GM23338 (cell line): ENCODE measurements at regions not wholly inside any gene's neighbourhood (a gene's known extent, or its start where the extent isn't known, plus 50 kb on each side); places are given as distances from the start of the nearest gene placed in this dataset.

Experiments used
- ATAC-seq: fragments of 200-7000 bp; cut with Tn5 transposase; 3 replicates; pipeline ENCODE4 v1.9.1; 2020
- DNase-seq: peaks from one replicate; pipeline ENCODE4 v3.0.0-alpha.2; 2015; ENCODE audit warnings: low spot score
- H2AFZ ChIP-seq: fragments of 200-600 bp; sonication (generic); 2 replicates; pipeline ENCODE4 v1.8.0; 2016; ENCODE audit warnings: antibody characterized with exemption, mild to moderate bottlenecking, moderate library complexity
- H3F3A ChIP-seq: fragments of 200-600 bp; sonication (generic); replicated peaks from 2 replicates; pipeline ENCODE4 v1.8.0; 2017; ENCODE audit warnings: antibody characterized with exemption, mixed run types, low read depth
- H3K27ac ChIP-seq: fragments of 200-600 bp; sonication (generic); 2 replicates; pipeline ENCODE4 v1.6.1; 2016; ENCODE audit warnings: low read depth
- H3K27me3 ChIP-seq: fragments of 200-600 bp; sonication (generic); 2 replicates; pipeline ENCODE4 v1.8.0; 2016; ENCODE audit warnings: mild to moderate bottlenecking, mixed run types, moderate library complexity; ENCODE audit not compliant: insufficient read depth
- H3K36me3 ChIP-seq: fragments of 200-600 bp; sonication (generic); 2 replicates; pipeline ENCODE4 v1.8.0; 2016; ENCODE audit warnings: mild to moderate bottlenecking; ENCODE audit not compliant: insufficient read depth
- H3K4me1 ChIP-seq: fragments of 200-600 bp; sonication (generic); 2 replicates; pipeline ENCODE4 v1.8.0; 2016; ENCODE audit warnings: mild to moderate bottlenecking, moderate library complexity; ENCODE audit not compliant: insufficient read depth
- H3K4me2 ChIP-seq: fragments of 200-600 bp; sonication (generic); 2 replicates; pipeline ENCODE4 v1.7.1; 2017; ENCODE audit warnings: mixed run types
- H3K4me3 ChIP-seq: fragments of 200-600 bp; sonication (generic); 2 replicates; pipeline ENCODE4 v1.6.1; 2016; ENCODE audit warnings: mixed run types
- H3K79me2 ChIP-seq: fragments of 200-600 bp; sonication (generic); replicated peaks from 2 replicates; pipeline ENCODE4 v1.8.0; 2017; ENCODE audit warnings: mild to moderate bottlenecking; ENCODE audit not compliant: insufficient read depth
- H3K9me2 ChIP-seq: fragments of 200-600 bp; sonication (generic); 2 replicates; pipeline ENCODE4 v1.8.0; 2017; ENCODE audit not compliant: insufficient read depth
- H4K20me1 ChIP-seq: fragments of 200-600 bp; sonication (generic); replicated peaks from 2 replicates; pipeline ENCODE4 v1.8.0; 2017; ENCODE audit warnings: mild to moderate bottlenecking; ENCODE audit not compliant: insufficient read depth
- H3K27ac Mint-ChIP-seq: 2 replicates; pipeline ENCODE4 v1.8.0; 2020; ENCODE audit warnings: inconsistent platforms, mild to moderate bottlenecking, moderate library complexity, mixed read lengths
- H3K27me3 Mint-ChIP-seq: 3 replicates; pipeline ENCODE4 v1.8.0; 2022; ENCODE audit warnings: low read depth, mild to moderate bottlenecking, moderate library complexity, mixed read lengths, inconsistent platforms; ENCODE audit not compliant: insufficient read depth, poor library complexity
- H3K36me3 Mint-ChIP-seq: 3 replicates; pipeline ENCODE4 v1.8.0; 2021; ENCODE audit warnings: low read depth, mild to moderate bottlenecking, inconsistent platforms, moderate library complexity, mixed read lengths
- H3K4me1 Mint-ChIP-seq: 3 replicates; pipeline ENCODE4 v1.8.0; 2020; ENCODE audit warnings: mild to moderate bottlenecking, inconsistent platforms, mixed read lengths
- H3K4me3 Mint-ChIP-seq: 3 replicates; pipeline ENCODE4 v1.8.0; 2021; ENCODE audit warnings: moderate library complexity, mild to moderate bottlenecking, inconsistent platforms, mixed read lengths
- H3K9me3 Mint-ChIP-seq: 3 replicates; pipeline ENCODE4 v1.8.0; 2020; ENCODE audit warnings: moderate library complexity, mild to moderate bottlenecking, inconsistent platforms, mixed read lengths
- CREB1 ChIP-seq: fragments of 250-450 bp; sonication (Bioruptor Pico); IDR thresholded peaks from 2 replicates; pipeline ENCODE4 v1.5.0; 2020; ENCODE audit warnings: low read depth, mild to moderate bottlenecking, moderate library complexity
- CTCF ChIP-seq, 2 experiments: fragments of 200-600 bp in 1 of 2; sonication (generic) in 1 of 2; conservative IDR thresholded peaks; 2 replicates each; pipeline versions ENCODE4 v1.5.1 to v1.6.1; 2016 to 2017; ENCODE audit warnings: antibody characterized with exemption in 2 of 2, low read depth in 2 of 2, mild to moderate bottlenecking in 2 of 2, moderate library complexity in 1 of 2
- EZH2 ChIP-seq: fragments of 200-600 bp; sonication (generic); IDR thresholded peaks from one replicate; pipeline ENCODE4 v1.8.0; 2017; ENCODE audit warnings: antibody characterized with exemption, mild to moderate bottlenecking, low read depth; ENCODE audit not compliant: unreplicated experiment
- EZH2phosphoT487 ChIP-seq: fragments of 200-600 bp; sonication (generic); IDR thresholded peaks from one replicate; pipeline ENCODE4 v1.8.1; 2018; ENCODE audit warnings: antibody characterized with exemption; ENCODE audit not compliant: unreplicated experiment
- JUNB ChIP-seq: IDR thresholded peaks from one replicate; pipeline ENCODE4 v1.6.1; 2016; ENCODE audit warnings: antibody characterized with exemption; ENCODE audit not compliant: unreplicated experiment
- NANOG ChIP-seq: IDR thresholded peaks from 2 replicates; pipeline ENCODE4 v1.6.1; 2016; ENCODE audit warnings: antibody characterized with exemption, borderline replicate concordance
- POLR2AphosphoS5 ChIP-seq: IDR thresholded peaks from 2 replicates; pipeline ENCODE4 v1.6.1; 2016; ENCODE audit warnings: antibody characterized with exemption, low read depth
- STAT1 ChIP-seq: IDR thresholded peaks from one replicate; pipeline ENCODE4 v1.6.1; 2016; ENCODE audit warnings: antibody characterized with exemption; ENCODE audit not compliant: unreplicated experiment
- ZNF331 ChIP-seq: fragments of 250-450 bp; sonication (Bioruptor Pico); IDR thresholded peaks from 2 replicates; pipeline ENCODE4 v1.5.0; 2020; ENCODE audit warnings: low read depth, mild to moderate bottlenecking, moderate library complexity
- TF ChIP-seq, protein P1 (sequence below): IDR thresholded peaks from one replicate; pipeline ENCODE4 v1.6.1; 2018; ENCODE audit warnings: antibody characterized with exemption; ENCODE audit not compliant: unreplicated experiment

DNA sequence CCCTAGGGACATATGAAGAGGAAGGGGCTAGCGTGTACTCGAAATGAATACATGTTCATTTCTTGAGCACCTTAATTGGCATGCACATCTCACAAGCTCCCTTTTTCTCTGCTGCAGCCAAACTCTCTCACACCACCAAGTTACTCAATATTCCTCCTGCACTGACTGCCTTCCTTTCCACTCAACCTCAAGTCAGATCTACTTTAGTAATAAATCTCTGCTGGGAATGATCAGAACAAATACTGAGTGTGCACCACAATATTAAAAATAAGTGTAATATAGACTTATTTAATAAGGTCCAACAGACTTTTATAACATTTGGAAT lies 995.8 kb upstream of the WWC1 start:
- Histone ChIP-seq H4K20me1 (no peaks in the 10 kb centered on the region), H3K9me2 (no peaks in the 10 kb centered on the region), H3K79me2 (no peaks in the 10 kb centered on the region), H3K27ac (peak overlapping the region; percentile 86), H3K36me3 (no peaks in the 10 kb centered on the region), H3K4me1 (peaks cover 43% of the 10 kb centered on the region), H3K27me3 (no peaks in the 10 kb centered on the region), H2AFZ (no peak overlapping the region), H3K4me3 (no peak overlapping the region), H3K4me2 (peak overlapping the region; percentile 45), H3F3A (no peaks in the 10 kb centered on the region)
- ATAC-seq (no peak), DNase-seq (no peak)
- peaks cover 7% of the 10 kb centered on the region for H3K27me3 Mint-ChIP-seq
- peaks cover 12% of the 10 kb centered on the region for H3K9me3 Mint-ChIP-seq
- TF ChIP-seq POLR2AphosphoS5 (no peak), ZNF331 (CRISPR knock-in tag) (no peak)
- TF ChIP-seq, protein P1, sequence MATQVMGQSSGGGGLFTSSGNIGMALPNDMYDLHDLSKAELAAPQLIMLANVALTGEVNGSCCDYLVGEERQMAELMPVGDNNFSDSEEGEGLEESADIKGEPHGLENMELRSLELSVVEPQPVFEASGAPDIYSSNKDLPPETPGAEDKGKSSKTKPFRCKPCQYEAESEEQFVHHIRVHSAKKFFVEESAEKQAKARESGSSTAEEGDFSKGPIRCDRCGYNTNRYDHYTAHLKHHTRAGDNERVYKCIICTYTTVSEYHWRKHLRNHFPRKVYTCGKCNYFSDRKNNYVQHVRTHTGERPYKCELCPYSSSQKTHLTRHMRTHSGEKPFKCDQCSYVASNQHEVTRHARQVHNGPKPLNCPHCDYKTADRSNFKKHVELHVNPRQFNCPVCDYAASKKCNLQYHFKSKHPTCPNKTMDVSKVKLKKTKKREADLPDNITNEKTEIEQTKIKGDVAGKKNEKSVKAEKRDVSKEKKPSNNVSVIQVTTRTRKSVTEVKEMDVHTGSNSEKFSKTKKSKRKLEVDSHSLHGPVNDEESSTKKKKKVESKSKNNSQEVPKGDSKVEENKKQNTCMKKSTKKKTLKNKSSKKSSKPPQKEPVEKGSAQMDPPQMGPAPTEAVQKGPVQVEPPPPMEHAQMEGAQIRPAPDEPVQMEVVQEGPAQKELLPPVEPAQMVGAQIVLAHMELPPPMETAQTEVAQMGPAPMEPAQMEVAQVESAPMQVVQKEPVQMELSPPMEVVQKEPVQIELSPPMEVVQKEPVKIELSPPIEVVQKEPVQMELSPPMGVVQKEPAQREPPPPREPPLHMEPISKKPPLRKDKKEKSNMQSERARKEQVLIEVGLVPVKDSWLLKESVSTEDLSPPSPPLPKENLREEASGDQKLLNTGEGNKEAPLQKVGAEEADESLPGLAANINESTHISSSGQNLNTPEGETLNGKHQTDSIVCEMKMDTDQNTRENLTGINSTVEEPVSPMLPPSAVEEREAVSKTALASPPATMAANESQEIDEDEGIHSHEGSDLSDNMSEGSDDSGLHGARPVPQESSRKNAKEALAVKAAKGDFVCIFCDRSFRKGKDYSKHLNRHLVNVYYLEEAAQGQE = no peak
- H3K36me3 Mint-ChIP-seq = peaks cover 40% of the 10 kb centered on the region
- H3K4me1 Mint-ChIP-seq = peaks cover 50% of the 10 kb centered on the region
- H3K27ac Mint-ChIP-seq = peak overlapping the region; percentile 84
- H3K4me3 Mint-ChIP-seq = no peak overlapping the region

DNA sequence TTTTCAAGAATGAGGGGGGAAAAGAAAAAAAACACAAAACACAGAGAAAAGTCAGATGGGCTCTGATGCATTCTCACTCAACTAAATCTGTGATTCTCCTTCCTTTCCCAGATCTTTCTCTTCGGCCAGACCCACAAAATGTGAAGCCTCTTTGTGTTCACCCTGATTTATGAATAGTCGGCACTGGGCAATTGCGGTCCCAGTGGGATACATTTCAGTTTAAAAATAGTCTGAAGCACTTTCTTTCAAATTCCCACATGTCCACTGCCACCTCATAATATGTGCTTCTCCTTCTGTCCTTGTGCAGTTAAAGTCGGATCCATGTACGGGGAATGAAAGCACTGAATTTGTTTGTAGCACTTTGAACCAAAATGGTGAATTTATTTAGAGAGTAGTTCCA lies 995.4 kb upstream of the WWC1 start:
- Histone ChIP-seq H2AFZ (no peak overlapping the region), H3K27me3 (no peaks in the 10 kb centered on the region), H4K20me1 (no peaks in the 10 kb centered on the region), H3K36me3 (no peaks in the 10 kb centered on the region), H3K4me1 (peaks cover 43% of the 10 kb centered on the region), H3K4me2 (peak overlapping the region; percentile 45), H3K27ac (peak overlapping the region; percentile 86), H3K79me2 (no peaks in the 10 kb centered on the region), H3K9me2 (no peaks in the 10 kb centered on the region), H3F3A (no peaks in the 10 kb centered on the region), H3K4me3 (no peak overlapping the region)
- Mint-ChIP-seq H3K4me3 (no peak overlapping the region), H3K27me3 (peaks cover 7% of the 10 kb centered on the region), H3K9me3 (peaks cover 12% of the 10 kb centered on the region), H3K27ac (peak overlapping the region; percentile 84), H3K36me3 (peaks cover 40% of the 10 kb centered on the region), H3K4me1 (peaks cover 50% of the 10 kb centered on the region)
- TF ChIP-seq NANOG (0 out of 2 replicates have a peak, but pooled peaks have one; percentile 31), EZH2phosphoT487 (no peak)
- no peak for DNase-seq
- ATAC-seq = no peak

DNA sequence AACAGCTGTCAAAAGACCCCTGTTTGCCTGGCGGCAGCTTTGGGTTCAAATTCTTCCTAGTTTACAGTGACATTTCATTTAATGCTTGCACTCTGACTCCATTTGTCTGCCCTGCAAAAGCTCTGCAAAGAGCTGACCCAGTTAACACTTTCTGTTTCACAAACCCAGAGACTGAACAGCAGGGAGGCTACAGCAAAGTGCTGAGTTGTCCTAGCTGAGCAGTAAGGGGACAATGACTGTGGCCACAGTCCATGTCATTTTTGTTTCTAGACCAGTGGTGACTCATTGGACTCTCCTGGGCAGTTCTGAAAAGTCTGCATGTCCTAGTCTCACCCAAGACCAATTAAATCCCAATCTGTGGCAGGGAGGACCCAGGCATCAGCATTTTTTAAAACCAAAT lies 994.8 kb upstream of the WWC1 start:
- H3K4me2 ChIP-seq = peak overlapping the region; percentile 45
- H3K27ac ChIP-seq = no peak overlapping the region
- ATAC-seq (peak; percentile 41; the same call in 1 of the 3 replicates), DNase-seq (no peak)
- H3K4me3 Mint-ChIP-seq = no peak overlapping the region
- H3K79me2 ChIP-seq = no peaks in the 10 kb centered on the region
- peaks cover 55% of the 10 kb centered on the region for H3K4me1 Mint-ChIP-seq
- no peaks in the 10 kb centered on the region for H4K20me1 ChIP-seq
- H3K4me1 ChIP-seq = peaks cover 43% of the 10 kb centered on the region
- peaks cover 11% of the 10 kb centered on the region for H3K9me3 Mint-ChIP-seq
- peaks cover 38% of the 10 kb centered on the region for H3K36me3 Mint-ChIP-seq
- H3K27me3 Mint-ChIP-seq = peaks cover 8% of the 10 kb centered on the region
- H3K4me3 ChIP-seq = no peak overlapping the region
- no peaks in the 10 kb centered on the region for H3K27me3 ChIP-seq
- no peaks in the 10 kb centered on the region for H3F3A ChIP-seq
- no peak for TF ChIP-seq NANOG
- TF ChIP-seq CREB1 (CRISPR knock-in tag) = no peak
- TF ChIP-seq POLR2AphosphoS5 = no peak
- TF ChIP-seq EZH2 = no peak
- no peak for TF ChIP-seq JUNB
- TF ChIP-seq STAT1 = no peak
- no peak for TF ChIP-seq EZH2phosphoT487
- TF ChIP-seq, protein P1 = no peak
- TF ChIP-seq CTCF (conservative IDR thresholded peaks at IDR 0.05; ENCODE audit: low read depth in 2 of 2) = no peak
- TF ChIP-seq ZNF331 (CRISPR knock-in tag) = no peak
- no peaks in the 10 kb centered on the region for H3K9me2 ChIP-seq
- peak overlapping the region; percentile 58; the same call in 1 of the 2 replicates for H3K27ac Mint-ChIP-seq
- H2AFZ ChIP-seq = peak overlapping the region; percentile 63; the same call in 1 of the 2 replicates
- H3K36me3 ChIP-seq = no peaks in the 10 kb centered on the region
